ENCODE measurements at regions not wholly inside any gene's neighbourhood (a gene's known extent, or its start where the extent isn't known, plus 50 kb on each side); places are given as distances from the start of the nearest gene placed in this dataset.
"Not testable (repeated sequence)": the region's sequence is repeated elsewhere in the genome, so short reads cannot be mapped to it uniquely, and the experiment has no call there.

- DNase-seq (ENCODE audit: low read depth in 2 of 3, low spot score in 2 of 3) = no peak
Observed at GRCh38 chr18:10077986-10078385, 164.2 kb downstream of the VAPA start.

GRCh38 chr18:10080372-10080771 is 166.6 kb downstream of the VAPA start:
- no peak for DNase-seq (ENCODE audit: low read depth in 2 of 3, low spot score in 2 of 3)

- DNase-seq (ENCODE audit: low read depth in 2 of 3, low spot score in 2 of 3) = no peak
Observed at GRCh38 chr18:10081492-10081891, 167.7 kb downstream of the VAPA start.

GRCh38 chr18:10085416-10085815 is 171.6 kb downstream of the VAPA start:
- DNase-seq (ENCODE audit: low read depth in 2 of 3, low spot score in 2 of 3) = no peak

- no peak for DNase-seq (ENCODE audit: low read depth in 2 of 3, low spot score in 2 of 3)
Observed at GRCh38 chr18:10085876-10086275, 172.1 kb downstream of the VAPA start.

- DNase-seq (ENCODE audit: low read depth in 2 of 3, low spot score in 2 of 3) = no peak
Observed at GRCh38 chr18:10086458-10087210, 172.8 kb downstream of the VAPA start.

GRCh38 chr18:10088734-10089133 is 174.9 kb downstream of the VAPA start:
- no peak for DNase-seq (ENCODE audit: low read depth in 2 of 3, low spot score in 2 of 3)

GRCh38 chr18:10089881-10090280 is 176.1 kb downstream of the VAPA start:
- no peak for DNase-seq (ENCODE audit: low read depth in 2 of 3, low spot score in 2 of 3)

GRCh38 chr18:10090668-10091067 is 176.9 kb downstream of the VAPA start:
- no peak for DNase-seq (ENCODE audit: low read depth in 2 of 3, low spot score in 2 of 3)

GRCh38 chr18:10093445-10093844 is 179.6 kb downstream of the VAPA start:
- no peak for DNase-seq (ENCODE audit: low read depth in 2 of 3, low spot score in 2 of 3)

- DNase-seq (ENCODE audit: low read depth in 2 of 3, low spot score in 2 of 3) = no peak
Observed at GRCh38 chr18:10094154-10094553, 180.3 kb downstream of the VAPA start.

- DNase-seq (ENCODE audit: low read depth in 2 of 3, low spot score in 2 of 3) = no peak
Observed at GRCh38 chr18:10094655-10095054, 180.8 kb downstream of the VAPA start.

GRCh38 chr18:10095356-10095755 is 181.5 kb downstream of the VAPA start:
- no peak for DNase-seq (ENCODE audit: low read depth in 2 of 3, low spot score in 2 of 3)

- no peak for DNase-seq (ENCODE audit: low read depth in 2 of 3, low spot score in 2 of 3)
Observed at GRCh38 chr18:10099539-10100140, 185.8 kb downstream of the VAPA start.

- DNase-seq (ENCODE audit: low read depth in 2 of 3, low spot score in 2 of 3) = no peak
Observed at GRCh38 chr18:10100196-10100595, 186.4 kb downstream of the VAPA start.

GRCh38 chr18:10100941-10101701 is 187.3 kb downstream of the VAPA start:
- no peak for DNase-seq (ENCODE audit: low read depth in 2 of 3, low spot score in 2 of 3)

GRCh38 chr18:10101729-10102128 is 187.9 kb downstream of the VAPA start:
- DNase-seq (ENCODE audit: low read depth in 2 of 3, low spot score in 2 of 3) = no peak

- not testable (repeated sequence) for DNase-seq (ENCODE audit: low read depth in 2 of 3, low spot score in 2 of 3)
Observed at GRCh38 chr18:10105118-10105517, 191.3 kb downstream of the VAPA start.

- DNase-seq (ENCODE audit: low read depth in 2 of 3, low spot score in 2 of 3) = no peak
Observed at GRCh38 chr18:10111191-10111590, 197.4 kb downstream of the VAPA start.

- no peak for DNase-seq (ENCODE audit: low read depth in 2 of 3, low spot score in 2 of 3)
Observed at GRCh38 chr18:10111944-10112343, 198.1 kb downstream of the VAPA start.

- no peak for DNase-seq (ENCODE audit: low read depth in 2 of 3, low spot score in 2 of 3)
Observed at GRCh38 chr18:10113121-10114022, 199.6 kb downstream of the VAPA start.
